Fibroblast of lung (primary cell): ENCODE measurements at regions not wholly inside any gene's neighbourhood (a gene's known extent, or its start where the extent isn't known, plus 50 kb on each side); places are given as distances from the start of the nearest gene placed in this dataset.

Experiments
- CTCF ChIP-seq, 2 donors: IDR thresholded peaks in 1 of 2; conservative IDR thresholded peaks in 1 of 2; 1 replicate in 1 of 2; 2 replicates in 1 of 2; pipeline ENCODE4 v1.5.1; 2011 to 2012; ENCODE audit warnings: low read length in 2 of 2, control low read depth in 1 of 2, inconsistent platforms in 1 of 2, low read depth in 1 of 2, mild to moderate bottlenecking in 1 of 2
- EZH2 ChIP-seq: IDR thresholded peaks from 2 replicates; pipeline ENCODE4 v1.5.1; 2012; ENCODE audit warnings: low read length, control low read depth, mild to moderate bottlenecking; ENCODE audit errors: missing control alignments

GRCh38 chr1:114278911-114279310, 125.2 kb upstream of the SYT6 start:
- no peak for TF ChIP-seq CTCF (conservative IDR thresholded peaks at IDR 0.05 in 1 of 2, IDR thresholded peaks at IDR 0.05 in 1 of 2; ENCODE audit: low read depth in 1 of 2, low read length in 2 of 2)
- no peak for TF ChIP-seq EZH2
